ENCODE measurements at regions not wholly inside any gene's neighbourhood (a gene's known extent, or its start where the extent isn't known, plus 50 kb on each side); places are given as distances from the start of the nearest gene placed in this dataset.

DNA sequence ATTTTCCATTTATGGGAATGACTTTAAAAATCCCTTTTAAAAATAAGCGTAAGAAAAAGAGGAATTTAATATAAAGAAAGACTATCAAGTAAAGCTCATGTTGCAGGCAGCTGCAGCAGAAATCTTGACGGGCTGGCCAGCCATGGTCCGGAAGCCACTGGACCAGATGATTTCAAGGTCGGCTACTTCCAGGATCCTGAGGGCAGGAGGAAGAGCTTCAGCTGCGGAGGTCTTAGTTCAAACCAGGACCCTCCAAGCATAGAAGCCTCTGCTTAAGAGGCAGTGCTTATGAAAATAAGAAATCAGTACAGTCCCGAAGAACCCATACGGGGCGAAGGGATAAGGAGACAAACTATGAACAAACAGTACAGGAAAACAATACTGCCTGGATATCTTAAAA lies 220.2 kb upstream of the CELF2 start:
- H3K4me2 ChIP-seq = no peak overlapping the region
- no peak overlapping the region for H3K4me3 ChIP-seq
- no peak for TF ChIP-seq Cebpa-rat (IDR thresholded peaks at IDR 0.05)
- H3K4me1 ChIP-seq = no peaks in the 10 kb centered on the region
- H4K20me1 ChIP-seq = no peaks in the 10 kb centered on the region
- no peaks in the 10 kb centered on the region for H3K9me3 ChIP-seq
- no peak overlapping the region for H3K9ac ChIP-seq
- no peak overlapping the region for H3K27ac ChIP-seq
- no peaks in the 10 kb centered on the region for H3K27me3 ChIP-seq
- H3K36me3 ChIP-seq = no peaks in the 10 kb centered on the region

DNA sequence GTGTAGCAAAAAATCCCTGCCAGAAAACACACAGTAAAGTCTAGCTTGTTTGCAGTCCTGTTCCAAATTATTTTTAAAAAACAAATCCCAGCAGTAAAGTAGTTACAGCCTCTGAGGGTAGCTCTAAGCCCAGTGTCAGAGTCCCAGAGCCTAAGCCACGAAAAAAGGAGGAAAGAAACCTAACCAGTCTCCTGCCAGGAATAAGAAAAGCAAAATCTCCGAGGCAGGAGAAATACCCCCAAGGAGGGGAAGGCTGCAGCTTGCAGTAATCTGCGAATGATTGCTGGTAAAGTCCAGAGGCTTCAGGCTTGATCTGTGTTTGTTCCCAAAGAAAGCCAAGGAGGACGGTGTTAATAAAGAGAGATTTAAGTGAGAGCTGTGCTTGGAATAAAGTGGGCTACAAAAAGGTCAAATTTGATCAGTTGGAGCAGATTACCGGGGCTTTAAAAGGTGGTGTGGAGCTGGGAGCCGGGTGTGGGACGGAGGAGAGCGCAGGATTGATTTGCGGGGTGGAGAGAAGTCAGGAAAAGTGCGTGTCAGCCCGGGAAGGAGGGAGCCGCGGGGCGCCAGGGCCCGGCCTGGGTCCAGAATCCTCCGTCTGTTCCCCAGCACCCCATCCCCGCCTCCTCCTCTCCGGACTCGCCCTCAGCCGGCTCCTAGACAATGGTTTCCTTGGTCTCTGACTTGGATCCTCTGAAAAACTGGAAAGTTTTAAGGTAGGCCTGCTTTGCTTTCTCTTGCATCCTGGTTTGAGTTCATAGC lies 219.4 kb upstream of the CELF2 start:
- Histone ChIP-seq H3K9ac (no peak overlapping the region), H3K4me2 (no peak overlapping the region), H3K27ac (no peak overlapping the region), H3K36me3 (no peaks in the 10 kb centered on the region), H3K27me3 (no peaks in the 10 kb centered on the region), H3K4me3 (no peak overlapping the region), H4K20me1 (no peaks in the 10 kb centered on the region), H3K4me1 (no peaks in the 10 kb centered on the region), H3K9me3 (no peaks in the 10 kb centered on the region)
- no peak for TF ChIP-seq Cebpa-rat (IDR thresholded peaks at IDR 0.05)

DNA sequence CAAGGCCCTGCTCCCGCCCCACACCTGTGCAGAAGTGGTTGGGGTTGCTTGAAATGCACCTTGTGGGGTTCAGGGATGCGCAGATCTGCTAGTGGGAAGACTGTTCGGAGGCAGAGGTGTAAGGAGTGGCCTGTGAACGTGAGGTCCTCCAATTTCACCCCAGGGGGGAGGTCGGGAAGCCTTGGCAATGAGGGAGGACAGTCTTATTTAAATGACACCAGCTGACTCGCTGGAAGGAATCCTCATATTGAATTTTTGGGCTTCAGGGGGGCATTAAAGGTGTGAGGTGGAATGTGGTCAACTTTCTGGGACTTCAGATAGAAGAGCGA lies 218.8 kb upstream of the CELF2 start:
- Histone ChIP-seq H3K4me2 (no peak overlapping the region), H3K27ac (no peak overlapping the region), H3K36me3 (no peaks in the 10 kb centered on the region), H3K9me3 (no peaks in the 10 kb centered on the region), H3K4me3 (no peak overlapping the region), H4K20me1 (no peaks in the 10 kb centered on the region), H3K9ac (no peak overlapping the region), H3K4me1 (no peaks in the 10 kb centered on the region), H3K27me3 (no peaks in the 10 kb centered on the region)
- TF ChIP-seq Cebpa-rat (IDR thresholded peaks at IDR 0.05) = no peak

DNA sequence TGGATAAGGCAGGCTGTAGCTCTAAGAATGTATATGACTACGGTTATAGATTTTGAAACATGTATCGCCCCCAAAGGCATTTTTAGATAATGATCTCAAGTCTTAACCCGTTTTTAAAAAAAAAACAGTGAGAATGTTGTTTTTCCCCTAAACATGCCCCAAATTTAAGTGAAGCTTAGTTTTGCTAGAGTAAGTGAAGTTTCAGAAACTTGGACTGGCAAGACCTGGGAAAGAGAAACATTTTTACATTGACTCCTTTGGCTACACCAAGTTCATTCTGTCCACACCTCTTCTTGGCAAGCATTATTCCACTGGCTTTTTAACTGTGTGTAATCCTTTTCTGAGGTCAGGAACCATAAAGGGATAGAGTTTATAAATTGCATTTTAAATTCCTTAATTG lies 216.7 kb upstream of the CELF2 start:
- no peak overlapping the region for H3K27ac ChIP-seq
- no peaks in the 10 kb centered on the region for H4K20me1 ChIP-seq
- H3K9me3 ChIP-seq = no peaks in the 10 kb centered on the region
- no peaks in the 10 kb centered on the region for H3K36me3 ChIP-seq
- no peak overlapping the region for H3K9ac ChIP-seq
- no peak overlapping the region for H3K4me3 ChIP-seq
- no peak for TF ChIP-seq Cebpa-rat (IDR thresholded peaks at IDR 0.05)
- no peak overlapping the region for H3K4me2 ChIP-seq
- H3K27me3 ChIP-seq = no peaks in the 10 kb centered on the region
- no peaks in the 10 kb centered on the region for H3K4me1 ChIP-seq

DNA sequence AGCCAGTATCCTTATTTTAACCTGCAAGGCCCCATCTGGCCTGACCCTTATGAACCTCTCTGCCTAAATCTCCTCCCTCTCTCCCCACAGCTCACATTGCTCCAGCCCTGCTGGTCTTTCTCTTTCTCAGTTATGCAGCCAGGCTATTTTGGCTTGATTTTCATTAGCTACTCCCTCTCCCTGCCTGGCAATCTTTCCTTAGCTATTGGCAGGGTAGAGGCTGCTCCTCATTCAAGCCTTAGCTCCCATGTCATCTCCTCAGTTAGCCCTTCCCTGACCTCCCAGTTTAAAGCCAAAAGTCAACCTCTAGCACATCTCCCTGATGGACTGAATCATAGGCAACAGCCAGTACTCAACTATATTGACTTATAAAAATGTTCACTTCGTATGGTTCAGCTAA lies 214.4 kb upstream of the CELF2 start:
- Histone ChIP-seq H3K4me2 (no peak overlapping the region), H3K27ac (no peak overlapping the region), H3K36me3 (no peaks in the 10 kb centered on the region), H3K9me3 (no peaks in the 10 kb centered on the region), H3K4me1 (no peaks in the 10 kb centered on the region), H3K9ac (no peak overlapping the region), H3K4me3 (no peak overlapping the region), H3K27me3 (no peaks in the 10 kb centered on the region), H4K20me1 (no peaks in the 10 kb centered on the region)
- TF ChIP-seq Cebpa-rat (IDR thresholded peaks at IDR 0.05) = no peak

DNA sequence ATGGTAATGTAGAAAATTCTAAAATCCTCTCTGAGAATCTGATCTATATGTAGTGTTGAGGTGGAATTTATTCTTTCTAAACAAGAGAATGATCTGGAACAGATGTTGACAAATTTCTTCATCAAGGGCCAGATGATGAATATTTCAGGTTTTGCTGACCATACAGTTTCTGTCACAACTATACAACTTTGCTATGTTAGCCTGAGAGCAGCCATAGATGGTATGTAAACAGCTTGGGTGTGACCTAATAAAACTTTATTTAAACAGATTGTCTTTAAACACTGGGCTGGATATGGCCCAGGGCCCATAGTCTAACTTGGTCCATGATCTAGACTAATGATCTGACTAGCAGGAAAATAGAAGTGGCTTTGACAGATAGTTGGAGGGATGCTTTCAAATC lies 213.6 kb upstream of the CELF2 start:
- no peaks in the 10 kb centered on the region for H3K36me3 ChIP-seq
- H3K4me1 ChIP-seq = no peaks in the 10 kb centered on the region
- TF ChIP-seq Cebpa-rat (IDR thresholded peaks at IDR 0.05) = no peak
- no peaks in the 10 kb centered on the region for H3K9me3 ChIP-seq
- H3K4me3 ChIP-seq = no peak overlapping the region
- H3K9ac ChIP-seq = no peak overlapping the region
- H3K4me2 ChIP-seq = no peak overlapping the region
- H3K27ac ChIP-seq = no peak overlapping the region
- no peaks in the 10 kb centered on the region for H4K20me1 ChIP-seq
- H3K27me3 ChIP-seq = no peaks in the 10 kb centered on the region

DNA sequence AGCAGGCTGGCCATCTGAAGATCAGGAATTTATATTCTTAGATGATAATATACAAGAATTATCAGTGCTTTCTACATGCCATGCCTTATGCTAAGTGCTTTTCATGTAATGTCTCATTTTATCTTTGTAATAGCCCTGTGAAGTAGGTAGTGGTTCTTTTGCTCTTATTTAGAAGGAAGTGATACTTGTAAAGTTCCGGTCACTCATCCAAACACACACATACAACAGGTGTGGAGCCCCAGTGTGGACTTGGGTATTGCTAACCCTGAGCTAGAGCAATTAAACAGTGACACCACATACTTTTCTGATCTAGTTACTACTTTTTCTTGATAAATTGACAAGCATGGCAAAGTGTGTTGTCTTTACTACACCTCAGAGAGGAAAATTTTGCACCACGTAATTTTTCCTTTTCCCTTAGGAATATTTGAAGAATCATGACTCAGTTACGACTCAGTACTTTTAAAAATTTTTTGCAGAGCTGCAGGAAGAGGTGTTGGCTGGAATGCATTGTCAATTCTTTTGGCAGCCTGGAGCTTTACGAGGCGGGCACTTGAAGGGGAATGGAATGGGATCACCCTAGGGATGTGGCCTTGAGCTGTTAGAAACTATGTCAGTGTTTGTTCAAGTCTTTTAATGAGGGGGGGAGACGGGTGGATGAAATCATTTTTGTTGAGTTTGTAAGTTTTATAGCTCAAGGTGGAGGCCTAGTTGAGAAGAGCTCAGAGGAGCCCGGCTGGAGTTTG lies 212.5 kb upstream of the CELF2 start:
- no peaks in the 10 kb centered on the region for H3K9me3 ChIP-seq
- H3K4me3 ChIP-seq = no peak overlapping the region
- no peak for TF ChIP-seq Cebpa-rat (IDR thresholded peaks at IDR 0.05)
- no peaks in the 10 kb centered on the region for H3K4me1 ChIP-seq
- H3K36me3 ChIP-seq = no peaks in the 10 kb centered on the region
- H3K27me3 ChIP-seq = no peaks in the 10 kb centered on the region
- H3K4me2 ChIP-seq = no peak overlapping the region
- no peaks in the 10 kb centered on the region for H4K20me1 ChIP-seq
- H3K9ac ChIP-seq = no peak overlapping the region
- no peak overlapping the region for H3K27ac ChIP-seq

DNA sequence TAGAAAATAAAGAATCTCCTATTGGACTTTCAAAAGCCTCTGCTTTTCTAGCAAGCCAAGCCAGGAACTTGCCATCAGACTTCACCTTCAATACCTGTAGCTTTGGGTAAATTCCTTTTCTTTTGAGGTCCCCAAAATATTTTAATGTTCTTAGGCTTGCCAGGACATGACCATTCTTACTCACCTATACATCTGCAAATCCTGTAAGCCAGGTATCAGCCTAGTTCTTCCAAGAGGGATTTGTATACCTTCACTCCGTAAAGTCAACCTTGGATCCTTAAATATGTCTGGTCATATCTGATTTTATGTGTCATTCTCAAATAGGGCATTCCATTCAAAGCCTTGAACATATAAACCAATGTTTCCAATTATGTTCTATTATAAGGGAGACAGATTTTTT lies 210.6 kb upstream of the CELF2 start:
- Histone ChIP-seq H3K27me3 (no peaks in the 10 kb centered on the region), H3K4me2 (no peak overlapping the region), H3K9me3 (no peaks in the 10 kb centered on the region), H4K20me1 (no peaks in the 10 kb centered on the region), H3K27ac (no peak overlapping the region), H3K4me3 (no peak overlapping the region), H3K36me3 (no peaks in the 10 kb centered on the region), H3K4me1 (no peaks in the 10 kb centered on the region), H3K9ac (no peak overlapping the region)
- TF ChIP-seq Cebpa-rat (IDR thresholded peaks at IDR 0.05) = no peak

DNA sequence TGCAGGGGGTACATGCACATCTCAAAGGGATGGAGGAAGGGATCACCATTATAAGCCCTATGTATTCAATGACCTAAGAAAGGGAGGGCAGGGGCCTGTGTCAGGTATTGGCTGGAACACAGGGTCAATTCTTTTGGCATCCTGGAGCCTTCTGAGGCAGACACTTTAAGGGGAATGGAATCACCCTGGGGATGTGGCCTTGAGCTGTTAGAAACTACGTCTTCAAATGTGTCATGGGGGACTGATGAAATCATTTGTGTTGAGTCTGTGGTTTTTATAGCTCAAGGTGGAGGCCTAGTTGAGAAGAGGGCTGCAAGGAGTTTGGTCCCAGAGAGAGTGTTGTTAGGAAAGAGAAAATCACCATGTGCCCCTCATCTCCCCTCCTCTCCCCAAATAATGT lies 206.1 kb upstream of the CELF2 start:
- no peaks in the 10 kb centered on the region for H4K20me1 ChIP-seq
- H3K36me3 ChIP-seq = no peaks in the 10 kb centered on the region
- no peak overlapping the region for H3K27ac ChIP-seq
- H3K4me3 ChIP-seq = no peak overlapping the region
- no peak overlapping the region for H3K9ac ChIP-seq
- no peak for TF ChIP-seq Cebpa-rat (IDR thresholded peaks at IDR 0.05)
- no peaks in the 10 kb centered on the region for H3K4me1 ChIP-seq
- H3K4me2 ChIP-seq = no peak overlapping the region
- no peaks in the 10 kb centered on the region for H3K27me3 ChIP-seq
- H3K9me3 ChIP-seq = no peaks in the 10 kb centered on the region

DNA sequence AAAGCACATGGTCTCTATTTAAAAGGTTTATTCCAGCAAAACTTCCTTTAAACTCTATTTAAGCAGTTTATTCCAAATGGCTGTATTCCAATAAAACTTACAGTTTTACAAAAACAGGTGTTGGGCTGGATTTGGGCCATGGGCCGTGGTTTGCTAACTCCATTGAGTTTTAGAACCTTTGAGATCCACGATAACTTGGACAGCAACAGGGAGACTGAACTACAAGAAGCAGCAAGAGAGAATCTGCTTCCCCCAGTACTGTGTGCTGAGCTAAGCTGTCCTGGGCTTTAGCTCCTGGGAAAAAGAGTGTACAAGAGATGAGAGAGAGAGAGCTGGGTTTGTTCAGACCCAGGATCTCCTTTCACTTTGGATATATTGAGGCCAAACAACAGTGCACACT lies 204.0 kb upstream of the CELF2 start:
- H3K27ac ChIP-seq = no peak overlapping the region
- no peaks in the 10 kb centered on the region for H3K4me1 ChIP-seq
- H3K4me3 ChIP-seq = no peak overlapping the region
- TF ChIP-seq Cebpa-rat (IDR thresholded peaks at IDR 0.05) = no peak
- H3K36me3 ChIP-seq = no peaks in the 10 kb centered on the region
- no peaks in the 10 kb centered on the region for H3K27me3 ChIP-seq
- no peak overlapping the region for H3K9ac ChIP-seq
- H3K9me3 ChIP-seq = no peaks in the 10 kb centered on the region
- no peak overlapping the region for H3K4me2 ChIP-seq
- no peaks in the 10 kb centered on the region for H4K20me1 ChIP-seq

Data from BLaER1 (cell line).